Heart left ventricle (tissue), 13 donors: ENCODE measurements at regions not wholly inside any gene's neighbourhood (a gene's known extent, or its start where the extent isn't known, plus 50 kb on each side); places are given as distances from the start of the nearest gene placed in this dataset.

Experiments
- POLR2A ChIP-seq, 2 donors: fragments of 450-650 bp; IDR thresholded peaks; one replicate each; pipeline ENCODE4 v1.6.1; 2017; ENCODE audit warnings: antibody characterized with exemption in 2 of 2, mild to moderate bottlenecking in 2 of 2, moderate library complexity in 2 of 2
- TF ChIP-seq, protein P1 (sequence below), 12 donors: fragments of 200-600 bp; sonication (generic) in 4 of 12; IDR thresholded peaks; one replicate each; pipeline versions ENCODE4 v1.5.0 to v1.8.0; 2018 to 2022; ENCODE audit warnings: antibody characterized with exemption in 12 of 12, mild to moderate bottlenecking in 5 of 12
- donor health status: ischemic (EF 13 %, LVEDD 7.1; RV severe dilation, severe dysfunction).
- donor health status: DM: no; HTN: yes; CAD: no.
- donor health status: DM: no; HTN: no; CAD: no.
- donor health status: ischemic (EF 25% LVEDD 6.9; RV normal size, moderate dysfunction).
- donor health status: ischemic (EF 25% LVEDD 5.7; RV mildly dilated, moderate dysfunction).
- donor health status: ischemic (EF 35%, LVEDD 5.7; RV mildly dilated, moderate dysfunction).
- donor health status: nonischemic (EF 11% LVEDD 7.7; RV severe dilation, severe dysfunction).
- donor health status: DM: yes; HTN: yes; CAD: no.
- donor health status: PGD.
- donor health status: ischemic (EF 29% LVEDD 5.4; RV normal size, mild dysfunction).
- donor health status: nonischemic (EF 23%, LVEDD 6.1; RV moderate dilation, normal function).

DNA sequence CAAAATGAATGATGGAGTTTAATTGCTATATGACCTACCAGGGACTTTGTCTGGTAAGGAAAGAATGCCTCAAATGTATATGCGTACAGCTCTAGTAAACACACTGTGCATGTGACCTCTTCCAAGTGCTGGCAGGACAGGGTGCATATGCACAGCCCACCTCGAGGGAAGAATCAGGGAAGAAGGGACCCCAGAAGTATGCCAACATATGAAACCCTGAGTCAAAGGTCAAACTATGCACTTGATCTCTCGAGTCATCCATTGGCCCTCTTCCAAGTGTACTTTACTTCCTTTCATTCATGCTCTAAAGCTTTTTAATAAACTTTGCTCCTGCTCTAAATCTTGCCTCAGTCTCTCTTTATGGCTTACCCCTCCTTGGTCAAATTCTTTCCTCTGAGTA lies 804.6 kb upstream of the COX7C start:
- TF ChIP-seq POLR2A (IDR thresholded peaks at IDR 0.05) = no peak
- TF ChIP-seq, protein P1, sequence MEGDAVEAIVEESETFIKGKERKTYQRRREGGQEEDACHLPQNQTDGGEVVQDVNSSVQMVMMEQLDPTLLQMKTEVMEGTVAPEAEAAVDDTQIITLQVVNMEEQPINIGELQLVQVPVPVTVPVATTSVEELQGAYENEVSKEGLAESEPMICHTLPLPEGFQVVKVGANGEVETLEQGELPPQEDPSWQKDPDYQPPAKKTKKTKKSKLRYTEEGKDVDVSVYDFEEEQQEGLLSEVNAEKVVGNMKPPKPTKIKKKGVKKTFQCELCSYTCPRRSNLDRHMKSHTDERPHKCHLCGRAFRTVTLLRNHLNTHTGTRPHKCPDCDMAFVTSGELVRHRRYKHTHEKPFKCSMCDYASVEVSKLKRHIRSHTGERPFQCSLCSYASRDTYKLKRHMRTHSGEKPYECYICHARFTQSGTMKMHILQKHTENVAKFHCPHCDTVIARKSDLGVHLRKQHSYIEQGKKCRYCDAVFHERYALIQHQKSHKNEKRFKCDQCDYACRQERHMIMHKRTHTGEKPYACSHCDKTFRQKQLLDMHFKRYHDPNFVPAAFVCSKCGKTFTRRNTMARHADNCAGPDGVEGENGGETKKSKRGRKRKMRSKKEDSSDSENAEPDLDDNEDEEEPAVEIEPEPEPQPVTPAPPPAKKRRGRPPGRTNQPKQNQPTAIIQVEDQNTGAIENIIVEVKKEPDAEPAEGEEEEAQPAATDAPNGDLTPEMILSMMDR (IDR thresholded peaks at IDR 0.05) = no peak
